Neural cell (in vitro differentiated cells): ENCODE measurements at regions not wholly inside any gene's neighbourhood (a gene's known extent, or its start where the extent isn't known, plus 50 kb on each side); places are given as distances from the start of the nearest gene placed in this dataset.

Experiments used
- EP300 ChIP-seq: fragments of 450-650 bp; conservative IDR thresholded peaks from 2 replicates; pipeline ENCODE4 v1.6.1; 2014; ENCODE audit warnings: antibody characterized with exemption, mild to moderate bottlenecking, moderate library complexity; ENCODE audit not compliant: poor library complexity, severe bottlenecking
- EZH2 ChIP-seq: fragments of 200-600, 300-800 bp; shearing (Covaris generic), sonication (generic); IDR thresholded peaks from 2 replicates; pipeline ENCODE4 v1.6.1; 2014; ENCODE audit warnings: antibody characterized with exemption, low read length, borderline replicate concordance, mild to moderate bottlenecking; ENCODE audit not compliant: insufficient read depth, poor library complexity, severe bottlenecking
- POLR2AphosphoS5 ChIP-seq: IDR thresholded peaks from 2 replicates; pipeline ENCODE4 v1.6.1; 2012
- RAD21 ChIP-seq: fragments of 450-650 bp; conservative IDR thresholded peaks from 2 replicates; pipeline ENCODE4 v1.6.1; 2014; ENCODE audit warnings: antibody characterized with exemption, mild to moderate bottlenecking, moderate library complexity
- SMC3 ChIP-seq: fragments of 450-650 bp; conservative IDR thresholded peaks from 2 replicates; pipeline ENCODE4 v1.6.1; 2014; ENCODE audit warnings: antibody characterized with exemption, mild to moderate bottlenecking, moderate library complexity; ENCODE audit not compliant: poor library complexity
- TAF1 ChIP-seq: IDR thresholded peaks from 2 replicates; pipeline ENCODE4 v1.6.1; 2012; ENCODE audit warnings: low read depth
- TF ChIP-seq, protein P1 (sequence below): fragments of 450-650 bp; IDR thresholded peaks from 2 replicates; pipeline ENCODE4 v1.5.1; 2014; ENCODE audit warnings: antibody characterized with exemption, mild to moderate bottlenecking, moderate library complexity; ENCODE audit not compliant: poor library complexity, severe bottlenecking
- TF ChIP-seq, protein P2 (sequence below): IDR thresholded peaks from 2 replicates; pipeline ENCODE4 v1.6.1; 2012; ENCODE audit warnings: borderline replicate concordance

DNA sequence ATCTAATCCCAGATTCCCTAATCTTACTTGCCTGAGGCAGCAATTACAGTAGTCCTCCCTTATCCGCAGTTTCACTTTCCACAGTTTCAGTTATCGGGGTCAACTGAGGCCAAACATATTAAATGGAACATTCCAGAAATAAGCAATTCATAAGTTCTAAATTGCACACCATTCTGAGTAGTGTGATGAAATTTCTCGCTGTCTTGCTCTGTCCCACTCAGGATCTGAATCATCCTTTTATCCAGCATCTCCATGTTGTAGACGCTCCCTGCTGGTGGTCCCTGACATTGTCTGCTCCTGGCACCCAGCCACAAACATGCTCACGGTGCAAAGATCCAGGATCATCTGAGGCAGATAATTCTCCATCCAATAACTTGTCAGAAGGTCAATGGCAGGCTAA is 128.7 kb upstream of the CXCL12 start:
- TF ChIP-seq, protein P1, sequence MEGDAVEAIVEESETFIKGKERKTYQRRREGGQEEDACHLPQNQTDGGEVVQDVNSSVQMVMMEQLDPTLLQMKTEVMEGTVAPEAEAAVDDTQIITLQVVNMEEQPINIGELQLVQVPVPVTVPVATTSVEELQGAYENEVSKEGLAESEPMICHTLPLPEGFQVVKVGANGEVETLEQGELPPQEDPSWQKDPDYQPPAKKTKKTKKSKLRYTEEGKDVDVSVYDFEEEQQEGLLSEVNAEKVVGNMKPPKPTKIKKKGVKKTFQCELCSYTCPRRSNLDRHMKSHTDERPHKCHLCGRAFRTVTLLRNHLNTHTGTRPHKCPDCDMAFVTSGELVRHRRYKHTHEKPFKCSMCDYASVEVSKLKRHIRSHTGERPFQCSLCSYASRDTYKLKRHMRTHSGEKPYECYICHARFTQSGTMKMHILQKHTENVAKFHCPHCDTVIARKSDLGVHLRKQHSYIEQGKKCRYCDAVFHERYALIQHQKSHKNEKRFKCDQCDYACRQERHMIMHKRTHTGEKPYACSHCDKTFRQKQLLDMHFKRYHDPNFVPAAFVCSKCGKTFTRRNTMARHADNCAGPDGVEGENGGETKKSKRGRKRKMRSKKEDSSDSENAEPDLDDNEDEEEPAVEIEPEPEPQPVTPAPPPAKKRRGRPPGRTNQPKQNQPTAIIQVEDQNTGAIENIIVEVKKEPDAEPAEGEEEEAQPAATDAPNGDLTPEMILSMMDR: no peak
- TF ChIP-seq POLR2AphosphoS5 (no peak), EZH2 (no peak), SMC3 (no peak), RAD21 (no peak), EP300 (no peak), TAF1 (no peak)
- TF ChIP-seq, protein P2, sequence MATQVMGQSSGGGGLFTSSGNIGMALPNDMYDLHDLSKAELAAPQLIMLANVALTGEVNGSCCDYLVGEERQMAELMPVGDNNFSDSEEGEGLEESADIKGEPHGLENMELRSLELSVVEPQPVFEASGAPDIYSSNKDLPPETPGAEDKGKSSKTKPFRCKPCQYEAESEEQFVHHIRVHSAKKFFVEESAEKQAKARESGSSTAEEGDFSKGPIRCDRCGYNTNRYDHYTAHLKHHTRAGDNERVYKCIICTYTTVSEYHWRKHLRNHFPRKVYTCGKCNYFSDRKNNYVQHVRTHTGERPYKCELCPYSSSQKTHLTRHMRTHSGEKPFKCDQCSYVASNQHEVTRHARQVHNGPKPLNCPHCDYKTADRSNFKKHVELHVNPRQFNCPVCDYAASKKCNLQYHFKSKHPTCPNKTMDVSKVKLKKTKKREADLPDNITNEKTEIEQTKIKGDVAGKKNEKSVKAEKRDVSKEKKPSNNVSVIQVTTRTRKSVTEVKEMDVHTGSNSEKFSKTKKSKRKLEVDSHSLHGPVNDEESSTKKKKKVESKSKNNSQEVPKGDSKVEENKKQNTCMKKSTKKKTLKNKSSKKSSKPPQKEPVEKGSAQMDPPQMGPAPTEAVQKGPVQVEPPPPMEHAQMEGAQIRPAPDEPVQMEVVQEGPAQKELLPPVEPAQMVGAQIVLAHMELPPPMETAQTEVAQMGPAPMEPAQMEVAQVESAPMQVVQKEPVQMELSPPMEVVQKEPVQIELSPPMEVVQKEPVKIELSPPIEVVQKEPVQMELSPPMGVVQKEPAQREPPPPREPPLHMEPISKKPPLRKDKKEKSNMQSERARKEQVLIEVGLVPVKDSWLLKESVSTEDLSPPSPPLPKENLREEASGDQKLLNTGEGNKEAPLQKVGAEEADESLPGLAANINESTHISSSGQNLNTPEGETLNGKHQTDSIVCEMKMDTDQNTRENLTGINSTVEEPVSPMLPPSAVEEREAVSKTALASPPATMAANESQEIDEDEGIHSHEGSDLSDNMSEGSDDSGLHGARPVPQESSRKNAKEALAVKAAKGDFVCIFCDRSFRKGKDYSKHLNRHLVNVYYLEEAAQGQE: no peak
